Tibial nerve (tissue), 4 donors: ENCODE measurements at regions not wholly inside any gene's neighbourhood (a gene's known extent, or its start where the extent isn't known, plus 50 kb on each side); places are given as distances from the start of the nearest gene placed in this dataset.

Source experiments
- DNase-seq, 2 donors: peaks; one replicate each; pipeline ENCODE4 v3.0.0-alpha.2; 2019; ENCODE audit warnings: low spot score in 2 of 2
- H3K27ac ChIP-seq, 4 donors: fragments of 200-600 bp; sonication (generic) in 3 of 4; one replicate each; pipeline ENCODE4 v1.5.1; 2017 to 2019; ENCODE audit warnings: mild to moderate bottlenecking in 1 of 4
- H3K27me3 ChIP-seq, 2 donors: fragments of 200-600 bp; sonication (generic) in 1 of 2; one replicate each; pipeline versions ENCODE4 v1.5.1 to v1.6.0; 2017 to 2019
- H3K36me3 ChIP-seq, 3 donors: fragments of 200-600 bp; sonication (generic); one replicate each; pipeline ENCODE4 v1.5.1; 2018 to 2019
- H3K4me1 ChIP-seq, 4 donors: fragments of 200-600 bp; sonication (generic) in 3 of 4; one replicate each; pipeline ENCODE4 v1.5.1; 2017 to 2019
- H3K4me3 ChIP-seq, 4 donors: fragments of 200-600 bp; sonication (generic) in 3 of 4; one replicate each; pipeline ENCODE4 v1.5.1; 2017 to 2019; ENCODE audit warnings: mild to moderate bottlenecking in 1 of 4, moderate library complexity in 1 of 4
- H3K9me3 ChIP-seq, 4 donors: fragments of 200-600 bp; sonication (generic) in 3 of 4; one replicate each; pipeline ENCODE4 v1.5.1; 2017 to 2019
- CTCF ChIP-seq, 5 experiments: fragments of 200-600 bp in 3 of 5; fragments of 450-650 bp in 2 of 5; sonication (generic) in 3 of 5; IDR thresholded peaks; one replicate each; pipeline ENCODE4 v1.5.1; 2016 to 2019; ENCODE audit warnings: antibody characterized with exemption in 5 of 5, mild to moderate bottlenecking in 3 of 5, moderate library complexity in 2 of 5
- EP300 ChIP-seq, 2 donors: sonication (generic); formaldehyde crosslinking; IDR thresholded peaks; one replicate each; pipeline ENCODE4 v1.6.1; 2017; ENCODE audit warnings: antibody characterized with exemption in 2 of 2, mild to moderate bottlenecking in 1 of 2
- POLR2A ChIP-seq, 2 donors: fragments of 450-650 bp; IDR thresholded peaks; one replicate each; pipeline ENCODE4 v1.6.1; 2017; ENCODE audit warnings: antibody characterized with exemption in 2 of 2, mild to moderate bottlenecking in 2 of 2, moderate library complexity in 2 of 2
- WGBS, 2 donors: methylation state at CpG; one replicate each; pipeline ENCODE4 v1.1.5; 2018; 5-methylcytosine and 5-hydroxymethylcytosine counted together

DNA sequence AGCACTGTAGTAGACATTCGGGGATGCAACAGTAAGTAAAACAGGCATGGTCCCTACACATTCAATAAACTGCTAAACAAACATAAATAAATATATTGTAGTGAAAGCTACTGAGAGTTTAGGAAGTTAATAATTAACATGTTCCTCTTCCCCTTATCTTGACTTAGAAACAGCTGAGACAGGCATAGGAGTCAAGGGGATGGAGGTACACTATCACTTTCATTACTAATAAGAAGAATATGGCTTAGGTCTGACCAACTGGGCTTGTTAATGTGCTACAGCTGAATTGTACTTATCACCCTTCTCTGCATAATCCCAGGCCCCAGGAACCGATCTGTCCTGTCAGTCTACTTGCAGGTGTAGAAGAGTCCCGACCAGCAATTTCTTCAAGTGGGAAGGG is 116.3 kb upstream of the DAZL start:
- no peak for DNase-seq
- Histone ChIP-seq H3K27ac (no peak overlapping the region), H3K9me3 (peaks cover 0 to 4% (median 0%) of the 10 kb centered on the region in 4 donors), H3K27me3 (no peaks in the 10 kb centered on the region), H3K4me1 (no peaks in the 10 kb centered on the region), H3K36me3 (no peaks in the 10 kb centered on the region), H3K4me3 (no peak overlapping the region)
- TF ChIP-seq EP300 (IDR thresholded peaks at IDR 0.05) (no peak), POLR2A (IDR thresholded peaks at IDR 0.05) (no peak), CTCF (IDR thresholded peaks at IDR 0.05) (no peak)
- 86 to 89% methylated on average over 3 of the region's 3 CpGs for WGBS, 2 donors

DNA sequence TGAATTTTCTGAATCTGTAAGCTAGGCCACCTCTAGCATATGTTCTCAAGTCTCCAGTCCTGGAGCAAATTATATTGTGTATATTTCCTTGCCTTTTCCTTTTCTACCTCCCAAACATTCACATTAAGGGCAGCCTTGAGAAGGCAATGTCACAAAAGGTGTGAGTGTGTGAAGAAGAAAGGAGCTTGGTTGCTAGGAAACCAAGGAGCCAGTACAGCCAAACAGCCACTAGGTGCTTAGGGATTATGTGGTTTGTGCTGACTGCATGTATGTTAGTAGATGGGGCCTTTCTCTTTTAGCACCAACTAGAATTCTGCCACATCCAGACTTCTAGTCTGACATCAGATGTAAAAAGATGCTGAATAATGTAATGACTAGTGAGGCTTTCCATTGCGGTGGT is 118.8 kb upstream of the DAZL start:
- no peaks in the 10 kb centered on the region for H3K36me3 ChIP-seq
- H3K9me3 ChIP-seq, result peaks cover 0 to 4% (median 0%) of the 10 kb centered on the region in 4 donors
- no peaks in the 10 kb centered on the region for H3K4me1 ChIP-seq
- no peak overlapping the region for H3K4me3 ChIP-seq
- no peak overlapping the region for H3K27ac ChIP-seq
- TF ChIP-seq POLR2A (IDR thresholded peaks at IDR 0.05), result no peak
- no peak for TF ChIP-seq EP300 (IDR thresholded peaks at IDR 0.05)
- TF ChIP-seq CTCF (IDR thresholded peaks at IDR 0.05), result no peak
- no peaks in the 10 kb centered on the region for H3K27me3 ChIP-seq
- no peak for DNase-seq
- WGBS, 2 donors, result 44 to 93% methylated on average over 1 of the region's 1 CpG

- Histone ChIP-seq H3K27ac (no peak overlapping the region), H3K27me3 (no peaks in the 10 kb centered on the region), H3K9me3 (peaks cover 0 to 4% (median 0%) of the 10 kb centered on the region in 4 donors), H3K4me1 (no peaks in the 10 kb centered on the region), H3K36me3 (no peaks in the 10 kb centered on the region), H3K4me3 (no peak overlapping the region)
- 48 to 51% methylated on average over 3 of the region's 3 CpGs for WGBS, 2 donors
- TF ChIP-seq EP300 (IDR thresholded peaks at IDR 0.05), result no peak
- DNase-seq, result no peak
Observed at GRCh38 chr3:16724487-16724886, 119.3 kb upstream of the DAZL start.

- DNase-seq, result no peak
- Histone ChIP-seq H3K4me1 (no peaks in the 10 kb centered on the region), H3K27me3 (no peaks in the 10 kb centered on the region), H3K27ac (no peak overlapping the region), H3K4me3 (no peak overlapping the region), H3K9me3 (peaks cover 0 to 4% (median 0%) of the 10 kb centered on the region in 4 donors), H3K36me3 (no peaks in the 10 kb centered on the region)
- TF ChIP-seq POLR2A (IDR thresholded peaks at IDR 0.05) (no peak), CTCF (IDR thresholded peaks at IDR 0.05) (no peak), EP300 (IDR thresholded peaks at IDR 0.05) (no peak)
- WGBS, 2 donors, result 0% methylated on average over 1 of the region's 1 CpG
Observed at GRCh38 chr3:16725972-16726371, 120.7 kb upstream of the DAZL start.

- no peak for TF ChIP-seq POLR2A (IDR thresholded peaks at IDR 0.05)
- no peak for TF ChIP-seq CTCF (IDR thresholded peaks at IDR 0.05)
- no peak for TF ChIP-seq EP300 (IDR thresholded peaks at IDR 0.05)
- no peaks in the 10 kb centered on the region for H3K36me3 ChIP-seq
- H3K9me3 ChIP-seq, result peaks cover 0 to 20% (median 0%) of the 10 kb centered on the region in 4 donors
- H3K27me3 ChIP-seq, result no peaks in the 10 kb centered on the region
- no peaks in the 10 kb centered on the region for H3K4me1 ChIP-seq
- DNase-seq, result no peak
- H3K4me3 ChIP-seq, result no peak overlapping the region
- 68 to 74% methylated on average over 4 of the region's 4 CpGs for WGBS, 2 donors
- no peak overlapping the region for H3K27ac ChIP-seq
Observed at GRCh38 chr3:16728770-16729745, 123.8 kb upstream of the DAZL start.
